AG10803 (cell line): ENCODE measurements at regions not wholly inside any gene's neighbourhood (a gene's known extent, or its start where the extent isn't known, plus 50 kb on each side); places are given as distances from the start of the nearest gene placed in this dataset.

Source experiments
- DNase-seq: peaks from one replicate; pipeline ENCODE4 v3.0.0; 2010; ENCODE audit warnings: low read depth
- H3K4me3 ChIP-seq: 2 replicates; pipeline ENCODE4 v1.5.1; 2011; ENCODE audit warnings: mild to moderate bottlenecking, low read length, control low read depth
- TF ChIP-seq, protein P1 (sequence below): conservative IDR thresholded peaks from 2 replicates; pipeline ENCODE4 v1.5.1; 2011; ENCODE audit warnings: mild to moderate bottlenecking, low read length, control low read depth, inconsistent platforms

GRCh38 chr17:56648321-56648720 is 54.8 kb downstream of the NOG start:
- no peak overlapping the region for H3K4me3 ChIP-seq
- TF ChIP-seq, protein P1, sequence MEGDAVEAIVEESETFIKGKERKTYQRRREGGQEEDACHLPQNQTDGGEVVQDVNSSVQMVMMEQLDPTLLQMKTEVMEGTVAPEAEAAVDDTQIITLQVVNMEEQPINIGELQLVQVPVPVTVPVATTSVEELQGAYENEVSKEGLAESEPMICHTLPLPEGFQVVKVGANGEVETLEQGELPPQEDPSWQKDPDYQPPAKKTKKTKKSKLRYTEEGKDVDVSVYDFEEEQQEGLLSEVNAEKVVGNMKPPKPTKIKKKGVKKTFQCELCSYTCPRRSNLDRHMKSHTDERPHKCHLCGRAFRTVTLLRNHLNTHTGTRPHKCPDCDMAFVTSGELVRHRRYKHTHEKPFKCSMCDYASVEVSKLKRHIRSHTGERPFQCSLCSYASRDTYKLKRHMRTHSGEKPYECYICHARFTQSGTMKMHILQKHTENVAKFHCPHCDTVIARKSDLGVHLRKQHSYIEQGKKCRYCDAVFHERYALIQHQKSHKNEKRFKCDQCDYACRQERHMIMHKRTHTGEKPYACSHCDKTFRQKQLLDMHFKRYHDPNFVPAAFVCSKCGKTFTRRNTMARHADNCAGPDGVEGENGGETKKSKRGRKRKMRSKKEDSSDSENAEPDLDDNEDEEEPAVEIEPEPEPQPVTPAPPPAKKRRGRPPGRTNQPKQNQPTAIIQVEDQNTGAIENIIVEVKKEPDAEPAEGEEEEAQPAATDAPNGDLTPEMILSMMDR = no peak
- DNase-seq = no peak

GRCh38 chr17:56648806-56649205 is 55.3 kb downstream of the NOG start:
- H3K4me3 ChIP-seq = no peak overlapping the region
- no peak for DNase-seq
- TF ChIP-seq, protein P1 = no peak

DNA sequence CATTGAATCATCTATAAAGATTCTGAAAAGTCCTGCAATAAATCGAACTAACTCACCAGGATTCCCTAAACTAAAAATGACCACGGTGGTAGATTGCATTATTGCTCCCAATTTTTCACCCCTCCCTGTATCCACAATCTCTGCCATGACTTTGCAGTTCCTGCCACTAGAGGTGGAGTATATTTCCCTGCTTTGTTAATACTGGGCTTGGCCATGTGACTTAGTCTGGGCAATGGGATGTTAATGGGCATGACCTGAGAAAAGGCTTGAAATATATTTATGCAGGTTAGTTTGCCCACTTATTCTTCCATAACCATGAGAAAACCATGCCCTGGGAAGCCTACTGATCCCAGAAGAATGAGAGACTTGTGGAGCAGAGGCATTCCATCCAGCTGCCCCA is 59.1 kb downstream of the NOG start:
- no peak for DNase-seq

GRCh38 chr17:56653877-56654276 is 60.4 kb downstream of the NOG start:
- TF ChIP-seq, protein P1 = peak; percentile 74
- H3K4me3 ChIP-seq = no peak overlapping the region
- DNase-seq = peak; percentile 70

More for the DNA sequence above, 59.1 kb downstream of the NOG start:
- H3K4me3 ChIP-seq = no peak overlapping the region
- TF ChIP-seq, protein P1 = no peak

- TF ChIP-seq, protein P1 = no peak
- no peak overlapping the region for H3K4me3 ChIP-seq
Measured at GRCh38 chr17:56656701-56657327, 63.3 kb downstream of the NOG start.

GRCh38 chr17:56658648-56659047 is 65.1 kb downstream of the NOG start:
- TF ChIP-seq, protein P1 = no peak
- no peak overlapping the region for H3K4me3 ChIP-seq
- DNase-seq = no peak

More at GRCh38 chr17:56656701-56657327, 63.3 kb downstream of the NOG start:
- no peak for DNase-seq

GRCh38 chr17:56659622-56660021 is 66.1 kb downstream of the NOG start:
- no peak overlapping the region for H3K4me3 ChIP-seq
- no peak for DNase-seq
- TF ChIP-seq, protein P1 = no peak
